Medulla oblongata (tissue), 1 donor: ENCODE measurements at regions not wholly inside any gene's neighbourhood (a gene's known extent, or its start where the extent isn't known, plus 50 kb on each side); places are given as distances from the start of the nearest gene placed in this dataset.
"Not testable (repeated sequence)": the region's sequence is repeated elsewhere in the genome, so short reads cannot be mapped to it uniquely, and the experiment has no call there.

ENCODE experiments used
- DNase-seq: peaks from one replicate; pipeline ENCODE4 v3.0.0-alpha.2; 2015; ENCODE audit errors: extremely low spot score

- DNase-seq = no peak
Measured at GRCh38 chrX:114095789-114096188, 488.1 kb upstream of the HTR2C start.

- no peak for DNase-seq
Measured at GRCh38 chrX:114087543-114087942, 496.3 kb upstream of the HTR2C start.

- DNase-seq = no peak
Measured at GRCh38 chrX:114077773-114078172, 506.1 kb upstream of the HTR2C start.

GRCh38 chrX:114075073-114075673 is 508.7 kb upstream of the HTR2C start:
- no peak for DNase-seq

GRCh38 chrX:114073926-114074325 is 510.0 kb upstream of the HTR2C start:
- DNase-seq = no peak

- no peak for DNase-seq
Measured at GRCh38 chrX:114071412-114071811, 512.5 kb upstream of the HTR2C start.

GRCh38 chrX:114065577-114066223 is 518.2 kb upstream of the HTR2C start:
- no peak for DNase-seq

- no peak for DNase-seq
Measured at GRCh38 chrX:114061226-114061625, 522.7 kb upstream of the HTR2C start.

GRCh38 chrX:114058988-114059418 is 524.9 kb upstream of the HTR2C start:
- DNase-seq = peak; percentile 2

GRCh38 chrX:114057422-114057821 is 526.5 kb upstream of the HTR2C start:
- DNase-seq = not testable (repeated sequence)

GRCh38 chrX:114051667-114052315 is 532.1 kb upstream of the HTR2C start:
- no peak for DNase-seq

GRCh38 chrX:114050075-114050796 is 533.6 kb upstream of the HTR2C start:
- no peak for DNase-seq

- no peak for DNase-seq
Measured at GRCh38 chrX:114049063-114049462, 534.8 kb upstream of the HTR2C start.

- DNase-seq = no peak
Measured at GRCh38 chrX:114047558-114047957, 536.3 kb upstream of the HTR2C start.

GRCh38 chrX:114046695-114047279 is 537.1 kb upstream of the HTR2C start:
- no peak for DNase-seq

GRCh38 chrX:114041470-114041869 is 542.4 kb upstream of the HTR2C start:
- not testable (repeated sequence) for DNase-seq

- not testable (repeated sequence) for DNase-seq
Measured at GRCh38 chrX:114040661-114041269, 543.1 kb upstream of the HTR2C start.

- DNase-seq = not testable (repeated sequence)
Measured at GRCh38 chrX:114040111-114040510, 543.8 kb upstream of the HTR2C start.

- no peak for DNase-seq
Measured at GRCh38 chrX:114038358-114038757, 545.5 kb upstream of the HTR2C start.

GRCh38 chrX:114037515-114037914 is 546.4 kb upstream of the HTR2C start:
- DNase-seq = no peak

GRCh38 chrX:114028907-114029662 is 554.8 kb upstream of the HTR2C start:
- DNase-seq = no peak
